ENCODE measurements at regions not wholly inside any gene's neighbourhood (a gene's known extent, or its start where the extent isn't known, plus 50 kb on each side); places are given as distances from the start of the nearest gene placed in this dataset.
"Not testable (repeated sequence)": the region's sequence is repeated elsewhere in the genome, so short reads cannot be mapped to it uniquely, and the experiment has no call there.

GRCh38 chr11:43177975-43178374 is 133.8 kb upstream of the API5 start:
- no peak for DNase-seq

- DNase-seq: not testable (repeated sequence)
Observed at GRCh38 chr11:43194459-43194858, 117.3 kb upstream of the API5 start.

GRCh38 chr11:43197379-43197778 is 114.4 kb upstream of the API5 start:
- DNase-seq: no peak

GRCh38 chr11:43200031-43200430 is 111.8 kb upstream of the API5 start:
- DNase-seq: no peak

GRCh38 chr11:43212279-43212678 is 99.5 kb upstream of the API5 start:
- no peak for DNase-seq

- DNase-seq: no peak
Observed at GRCh38 chr11:43214471-43214870, 97.3 kb upstream of the API5 start.

- DNase-seq: no peak
Observed at GRCh38 chr11:43217849-43218248, 93.9 kb upstream of the API5 start.

- no peak for DNase-seq
Observed at GRCh38 chr11:43222215-43222614, 89.6 kb upstream of the API5 start.

- DNase-seq: no peak
Observed at GRCh38 chr11:43223026-43223425, 88.8 kb upstream of the API5 start.

GRCh38 chr11:43234881-43235280 is 76.9 kb upstream of the API5 start:
- no peak for DNase-seq

GRCh38 chr11:43238341-43238740 is 73.5 kb upstream of the API5 start:
- DNase-seq: no peak

GRCh38 chr11:43239791-43240190 is 72.0 kb upstream of the API5 start:
- no peak for DNase-seq

- DNase-seq: no peak
Observed at GRCh38 chr11:43242401-43242800, 69.4 kb upstream of the API5 start.

- DNase-seq: no peak
Observed at GRCh38 chr11:43243927-43244326, 67.9 kb upstream of the API5 start.

- DNase-seq: no peak
Observed at GRCh38 chr11:43245466-43245865, 66.3 kb upstream of the API5 start.

- no peak for DNase-seq
Observed at GRCh38 chr11:43250309-43250708, 61.5 kb upstream of the API5 start.

GRCh38 chr11:43261775-43262174 is 50.0 kb upstream of the API5 start:
- no peak for DNase-seq
